Left lung (tissue), 4 donors: ENCODE measurements at regions not wholly inside any gene's neighbourhood (a gene's known extent, or its start where the extent isn't known, plus 50 kb on each side); places are given as distances from the start of the nearest gene placed in this dataset.
"Not testable (repeated sequence)": the region's sequence is repeated elsewhere in the genome, so short reads cannot be mapped to it uniquely, and the experiment has no call there.

ENCODE experiments used
- ATAC-seq: fragments of 200-7000 bp; cut with Tn5 transposase; one replicate; pipeline ENCODE4 v1.9.1; 2020; ENCODE audit warnings: moderate library complexity
- DNase-seq, 4 donors: peaks; one replicate each; pipeline ENCODE4 v3.0.0-alpha.2; 2013 to 2020
- H3K27ac ChIP-seq, 2 donors: fragments of 200-600 bp; sonication (generic) in 1 of 2; one replicate each; pipeline versions ENCODE4 v1.5.0 to v1.8.0; 2020 to 2021
- H3K27me3 ChIP-seq, 2 donors: fragments of 200-600 bp; sonication (generic) in 1 of 2; one replicate each; pipeline versions ENCODE4 v1.5.0 to v1.8.0; 2020 to 2021
- H3K36me3 ChIP-seq, 2 donors: fragments of 200-600 bp; sonication (generic) in 1 of 2; one replicate each; pipeline versions ENCODE4 v1.5.0 to v1.8.0; 2020 to 2021
- H3K4me1 ChIP-seq, 2 donors: fragments of 200-600 bp; one replicate each; pipeline ENCODE4 v1.8.0; 2021
- H3K4me3 ChIP-seq, 2 donors: fragments of 200-600 bp; sonication (generic) in 1 of 2; one replicate each; pipeline versions ENCODE4 v1.5.0 to v1.8.0; 2020 to 2021; ENCODE audit warnings: mild to moderate bottlenecking in 1 of 2
- H3K9me3 ChIP-seq, 2 donors: fragments of 200-600 bp; sonication (generic) in 1 of 2; one replicate each; pipeline versions ENCODE4 v1.5.0 to v1.8.0; 2020 to 2021
- intact Hi-C, 2 donors: fragments of 100-400 bp; cut with DNase I; formaldehyde crosslinking; loops; one replicate each; pipeline versions ENCODE4 v1.11.2 to v1.14.2; 2022
- TF ChIP-seq, protein P1 (sequence below), 2 donors: fragments of 200-600 bp; sonication (generic) in 1 of 2; IDR thresholded peaks; one replicate each; pipeline versions ENCODE4 v1.5.0 to v1.8.0; 2021; ENCODE audit warnings: antibody characterized with exemption in 2 of 2
- donor health status: DM: no; HTN: yes; CAD: no.
- donor health status: DM: no; HTN: no; CAD: no.

DNA sequence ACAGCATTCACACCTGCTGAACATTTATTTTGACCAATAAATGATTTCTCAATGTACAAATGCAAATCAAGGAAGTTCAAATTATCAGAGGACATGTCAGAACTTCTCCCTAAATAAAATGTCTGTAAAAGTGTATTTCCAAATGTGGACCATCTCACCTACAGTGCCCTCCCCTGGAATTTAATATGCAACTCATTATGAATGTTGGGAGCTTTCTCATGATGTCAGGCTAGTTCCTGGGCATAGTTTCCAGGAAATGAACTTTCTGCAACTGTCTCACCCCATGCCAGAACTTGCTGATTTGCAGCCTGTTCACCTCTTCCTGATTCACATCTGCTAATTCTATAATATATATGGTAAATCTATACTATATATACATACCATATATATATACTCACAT, 408.5 kb upstream of the USP9Y start:
- no peak overlapping the region for H3K27ac ChIP-seq
- no peaks in the 10 kb centered on the region for H3K27me3 ChIP-seq
- ATAC-seq (no peak), DNase-seq (no peak)
- no peaks in the 10 kb centered on the region for H3K4me1 ChIP-seq
- intact Hi-C loops: no loop called here
- H3K36me3 ChIP-seq: no peaks in the 10 kb centered on the region
- TF ChIP-seq, protein P1, sequence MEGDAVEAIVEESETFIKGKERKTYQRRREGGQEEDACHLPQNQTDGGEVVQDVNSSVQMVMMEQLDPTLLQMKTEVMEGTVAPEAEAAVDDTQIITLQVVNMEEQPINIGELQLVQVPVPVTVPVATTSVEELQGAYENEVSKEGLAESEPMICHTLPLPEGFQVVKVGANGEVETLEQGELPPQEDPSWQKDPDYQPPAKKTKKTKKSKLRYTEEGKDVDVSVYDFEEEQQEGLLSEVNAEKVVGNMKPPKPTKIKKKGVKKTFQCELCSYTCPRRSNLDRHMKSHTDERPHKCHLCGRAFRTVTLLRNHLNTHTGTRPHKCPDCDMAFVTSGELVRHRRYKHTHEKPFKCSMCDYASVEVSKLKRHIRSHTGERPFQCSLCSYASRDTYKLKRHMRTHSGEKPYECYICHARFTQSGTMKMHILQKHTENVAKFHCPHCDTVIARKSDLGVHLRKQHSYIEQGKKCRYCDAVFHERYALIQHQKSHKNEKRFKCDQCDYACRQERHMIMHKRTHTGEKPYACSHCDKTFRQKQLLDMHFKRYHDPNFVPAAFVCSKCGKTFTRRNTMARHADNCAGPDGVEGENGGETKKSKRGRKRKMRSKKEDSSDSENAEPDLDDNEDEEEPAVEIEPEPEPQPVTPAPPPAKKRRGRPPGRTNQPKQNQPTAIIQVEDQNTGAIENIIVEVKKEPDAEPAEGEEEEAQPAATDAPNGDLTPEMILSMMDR (IDR thresholded peaks at IDR 0.05): no peak
- no peak overlapping the region for H3K4me3 ChIP-seq
- no peaks in the 10 kb centered on the region for H3K9me3 ChIP-seq

DNA sequence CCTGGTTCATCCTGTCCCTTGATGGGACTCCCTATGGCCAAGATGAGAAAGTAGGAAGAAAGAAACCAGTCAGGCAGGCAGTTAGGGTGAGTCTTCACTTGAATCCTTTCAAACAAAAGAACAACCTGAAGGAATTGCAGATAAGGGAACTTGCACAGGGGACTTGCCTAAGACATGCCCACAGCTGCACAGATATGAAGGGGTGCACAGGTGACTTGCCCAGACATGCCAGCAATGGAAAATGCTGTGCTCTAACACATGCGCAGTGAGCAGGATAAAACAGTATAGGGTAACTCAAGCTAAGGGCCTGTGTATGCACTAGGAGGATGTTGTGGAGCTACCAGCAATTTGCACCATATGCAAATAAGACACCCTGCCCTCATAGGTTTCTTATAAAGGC, 404.6 kb upstream of the USP9Y start:
- ATAC-seq: no peak
- Histone ChIP-seq H3K27me3 (no peaks in the 10 kb centered on the region), H3K27ac (no peak overlapping the region), H3K36me3 (no peaks in the 10 kb centered on the region), H3K4me1 (no peaks in the 10 kb centered on the region), H3K9me3 (no peaks in the 10 kb centered on the region), H3K4me3 (no peak overlapping the region)
- no peak for DNase-seq
- intact Hi-C loops: no loop called here
- TF ChIP-seq, protein P1 (IDR thresholded peaks at IDR 0.05): no peak

DNA sequence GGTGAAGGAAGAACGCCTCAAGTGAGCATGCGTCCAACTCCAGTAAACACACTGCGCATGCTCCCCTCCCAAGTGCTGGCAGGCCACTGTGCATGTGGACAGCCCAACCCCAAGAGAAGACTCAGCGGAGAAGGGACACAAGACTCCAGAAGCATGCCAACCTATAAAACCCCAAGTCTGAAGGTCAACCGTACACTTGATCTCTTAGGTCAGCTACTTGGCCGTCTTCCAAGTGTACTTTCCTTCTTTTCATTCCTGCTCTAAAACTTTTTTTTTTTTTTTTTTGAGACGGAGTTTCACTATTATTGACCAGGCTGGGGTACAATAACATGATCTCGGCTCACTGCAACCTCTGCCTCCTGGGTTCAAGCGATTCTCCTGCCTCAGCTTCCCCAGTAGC, 401.2 kb upstream of the USP9Y start:
- H3K4me3 ChIP-seq, DNase-seq, H3K36me3 ChIP-seq, intact Hi-C loops, H3K27me3 ChIP-seq, H3K9me3 ChIP-seq, ATAC-seq, H3K27ac ChIP-seq, H3K4me1 ChIP-seq: not testable (repeated sequence)

DNA sequence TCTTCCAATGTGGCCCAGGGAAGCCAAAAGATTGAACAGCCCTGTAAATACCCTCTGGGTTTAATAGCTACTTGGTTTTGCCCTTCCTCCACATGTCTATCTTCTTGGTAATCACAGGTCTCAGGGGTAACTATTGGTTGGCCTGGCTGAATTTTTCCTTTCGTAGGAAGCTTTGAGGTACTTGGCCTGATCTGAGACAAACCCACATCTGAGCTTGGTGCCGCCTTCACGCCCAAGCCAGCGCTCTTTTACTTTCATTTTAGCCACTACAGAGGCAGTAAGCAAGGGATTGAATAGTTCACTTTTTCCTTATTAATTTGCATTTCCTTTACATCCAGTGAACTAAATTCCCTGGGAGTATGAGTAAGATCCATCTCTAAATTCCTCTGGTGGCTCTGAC, 397.6 kb upstream of the USP9Y start:
- DNase-seq (no peak), ATAC-seq (no peak)
- Histone ChIP-seq H3K27ac (no peak overlapping the region), H3K9me3 (no peaks in the 10 kb centered on the region), H3K36me3 (no peaks in the 10 kb centered on the region), H3K4me1 (no peaks in the 10 kb centered on the region), H3K27me3 (no peaks in the 10 kb centered on the region), H3K4me3 (no peak overlapping the region)
- intact Hi-C loops: no loop called here
- TF ChIP-seq, protein P1 (IDR thresholded peaks at IDR 0.05): no peak

DNA sequence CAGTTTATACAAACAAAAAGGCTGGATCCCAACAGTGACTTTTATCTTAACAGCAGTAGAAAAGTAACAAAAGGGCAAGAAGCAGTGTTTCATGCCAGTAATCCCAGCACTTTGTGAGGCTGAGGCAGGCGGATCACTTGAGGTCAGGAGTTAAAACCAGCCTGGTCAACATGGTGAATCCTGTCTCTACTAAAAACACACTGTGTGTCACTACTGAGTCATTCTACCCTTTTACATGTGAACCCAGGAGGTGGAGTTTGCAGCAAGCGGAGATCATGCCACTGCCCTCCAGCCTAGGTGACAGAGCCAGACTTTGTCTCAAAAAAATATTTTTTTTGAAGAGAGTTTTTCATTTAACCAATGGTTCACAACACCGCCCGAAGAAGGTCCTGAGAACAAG, 395.6 kb upstream of the USP9Y start:
- H3K4me1 ChIP-seq: no peaks in the 10 kb centered on the region
- no peak overlapping the region for H3K4me3 ChIP-seq
- H3K27me3 ChIP-seq: no peaks in the 10 kb centered on the region
- intact Hi-C loops: no loop called here
- no peak overlapping the region for H3K27ac ChIP-seq
- H3K9me3 ChIP-seq: no peaks in the 10 kb centered on the region
- no peaks in the 10 kb centered on the region for H3K36me3 ChIP-seq
- ATAC-seq (no peak), DNase-seq (no peak)
- TF ChIP-seq, protein P1 (IDR thresholded peaks at IDR 0.05): no peak

DNA sequence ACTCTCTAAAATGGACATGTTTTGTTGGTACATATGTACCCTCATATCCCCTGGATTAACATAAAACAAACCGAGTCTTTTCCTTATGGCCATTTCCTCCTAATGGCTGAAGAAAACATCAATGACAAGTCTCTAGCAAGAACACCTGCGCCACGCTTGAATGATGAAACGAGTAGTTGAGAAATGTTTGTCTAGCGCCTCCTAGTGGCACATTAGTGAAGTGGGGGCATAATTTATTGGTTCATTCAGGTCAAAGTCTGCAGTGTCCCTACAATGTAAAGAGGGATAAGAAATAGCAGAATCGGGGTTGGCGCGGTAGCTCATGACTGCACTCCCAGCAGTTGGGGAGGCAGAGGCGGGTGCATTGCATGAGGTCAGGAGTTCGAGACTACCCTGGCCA, 391.8 kb upstream of the USP9Y start:
- Histone ChIP-seq H3K9me3 (no peaks in the 10 kb centered on the region), H3K4me3 (no peak overlapping the region), H3K36me3 (no peaks in the 10 kb centered on the region), H3K27ac (no peak overlapping the region), H3K27me3 (no peaks in the 10 kb centered on the region), H3K4me1 (no peaks in the 10 kb centered on the region)
- DNase-seq: no peak
- ATAC-seq: no peak
- intact Hi-C loops: no loop called here
- TF ChIP-seq, protein P1 (IDR thresholded peaks at IDR 0.05): no peak
